ENCODE measurements at regions not wholly inside any gene's neighbourhood (a gene's known extent, or its start where the extent isn't known, plus 50 kb on each side); places are given as distances from the start of the nearest gene placed in this dataset.

DNA sequence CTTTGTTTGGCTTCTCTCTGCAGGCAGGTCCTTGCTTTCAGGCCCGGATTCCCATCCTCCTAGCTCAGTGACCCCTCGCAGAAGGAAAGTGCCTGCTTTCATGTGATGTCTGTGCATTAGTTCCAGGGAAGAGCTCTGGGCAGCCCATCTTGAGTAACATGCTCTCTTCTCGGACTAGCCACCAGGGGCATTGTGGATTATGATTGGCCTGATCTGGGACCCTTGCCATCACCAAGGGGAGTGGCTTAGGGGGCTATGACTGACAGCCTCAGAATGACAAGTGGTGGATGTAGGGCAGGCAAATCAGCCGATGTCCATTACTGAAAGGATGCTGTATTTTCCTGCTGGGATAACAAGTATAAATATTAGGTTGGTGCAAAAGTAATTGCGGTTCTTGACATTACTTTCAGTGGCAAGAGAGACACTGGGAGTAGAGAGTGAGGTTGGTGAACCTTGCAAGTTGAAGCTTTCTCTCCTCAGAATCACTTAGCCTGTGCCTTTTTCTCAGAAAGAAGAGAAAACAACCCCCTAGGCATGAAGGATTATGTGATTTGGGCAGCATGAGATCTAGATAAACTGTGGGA is 71.5 kb upstream of the MPHOSPH6 start:
- no peak for DNase-seq
- 78 to 85% (median 78%) methylated on average over 5 of the region's 5 CpGs for WGBS, 3 donors
- no peaks in the 10 kb centered on the region for H3K27me3 ChIP-seq
- TF ChIP-seq EP300 (IDR thresholded peaks at IDR 0.05), result no peak
- no peak for TF ChIP-seq CTCF (IDR thresholded peaks at IDR 0.05)
- no peak for TF ChIP-seq POLR2A (IDR thresholded peaks at IDR 0.05)
- H3K4me3 ChIP-seq, result no peak overlapping the region
- no peaks in the 10 kb centered on the region for H3K36me3 ChIP-seq
- no peak overlapping the region for H3K27ac ChIP-seq
- intact Hi-C loops (cut with DNase I), result no loop called here
- H3K4me1 ChIP-seq (ENCODE audit: insufficient read depth), result no peaks in the 10 kb centered on the region
- no peaks in the 10 kb centered on the region for H3K9me3 ChIP-seq

DNA sequence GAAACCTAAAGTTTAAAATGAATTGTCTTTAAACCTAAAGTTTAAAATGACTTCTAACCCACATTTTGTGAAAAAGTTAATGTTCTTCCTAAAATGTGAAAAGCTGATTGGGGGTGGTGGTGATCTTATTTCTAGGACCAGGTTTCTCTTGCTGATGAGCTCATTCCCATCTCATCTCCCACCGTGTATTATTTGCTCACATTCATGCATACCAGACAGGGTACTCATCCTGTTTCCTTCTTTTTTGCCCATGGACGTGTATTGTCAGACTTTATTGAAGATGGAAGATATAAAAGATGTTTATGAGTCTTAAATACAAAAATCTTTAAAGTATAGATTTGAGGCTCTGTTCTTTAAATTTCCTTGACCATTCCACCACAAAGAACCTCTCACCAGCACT is 70.1 kb upstream of the MPHOSPH6 start:
- H3K27me3 ChIP-seq, result no peaks in the 10 kb centered on the region
- H3K9me3 ChIP-seq, result no peaks in the 10 kb centered on the region
- no peak overlapping the region for H3K27ac ChIP-seq
- TF ChIP-seq CTCF (IDR thresholded peaks at IDR 0.05), result no peak
- TF ChIP-seq POLR2A (IDR thresholded peaks at IDR 0.05), result no peak
- TF ChIP-seq EP300 (IDR thresholded peaks at IDR 0.05), result no peak
- intact Hi-C loops (cut with DNase I), result no loop called here
- 59 to 76% (median 62%) methylated on average over 2 of the region's 2 CpGs for WGBS, 3 donors
- DNase-seq, result no peak
- H3K4me1 ChIP-seq (ENCODE audit: insufficient read depth), result no peaks in the 10 kb centered on the region
- no peak overlapping the region for H3K4me3 ChIP-seq
- no peaks in the 10 kb centered on the region for H3K36me3 ChIP-seq

- intact Hi-C loops (cut with DNase I), result no loop called here
- H3K4me1 ChIP-seq (ENCODE audit: insufficient read depth), result no peaks in the 10 kb centered on the region
- no peaks in the 10 kb centered on the region for H3K27me3 ChIP-seq
- 82 to 87% (median 84%) methylated on average over 5 of the region's 5 CpGs for WGBS, 3 donors
- H3K36me3 ChIP-seq, result no peaks in the 10 kb centered on the region
- DNase-seq, result no peak
- TF ChIP-seq EP300 (IDR thresholded peaks at IDR 0.05) (no peak), POLR2A (IDR thresholded peaks at IDR 0.05) (no peak), CTCF (IDR thresholded peaks at IDR 0.05) (no peak)
- no peak overlapping the region for H3K4me3 ChIP-seq
- H3K27ac ChIP-seq, result no peak overlapping the region
- no peaks in the 10 kb centered on the region for H3K9me3 ChIP-seq
Observed at GRCh38 chr16:82236875-82237274, 66.9 kb upstream of the MPHOSPH6 start.

- H3K27ac ChIP-seq, result no peak overlapping the region
- no peaks in the 10 kb centered on the region for H3K4me1 ChIP-seq (ENCODE audit: insufficient read depth)
- no peaks in the 10 kb centered on the region for H3K36me3 ChIP-seq
- H3K4me3 ChIP-seq, result no peak overlapping the region
- H3K27me3 ChIP-seq, result no peaks in the 10 kb centered on the region
- TF ChIP-seq CTCF (IDR thresholded peaks at IDR 0.05), result no peak
- no peak for TF ChIP-seq EP300 (IDR thresholded peaks at IDR 0.05)
- TF ChIP-seq POLR2A (IDR thresholded peaks at IDR 0.05), result no peak
- H3K9me3 ChIP-seq, result no peaks in the 10 kb centered on the region
- intact Hi-C loops (cut with DNase I), result no loop called here
- DNase-seq, result no peak
- 77 to 87% (median 77%) methylated on average over 1 of the region's 1 CpG for WGBS, 3 donors
Observed at GRCh38 chr16:82236415-82236814, 66.4 kb upstream of the MPHOSPH6 start.
